Uterus (tissue), 2 donors: ENCODE measurements at regions not wholly inside any gene's neighbourhood (a gene's known extent, or its start where the extent isn't known, plus 50 kb on each side); places are given as distances from the start of the nearest gene placed in this dataset.

ENCODE experiments used
- POLR2A ChIP-seq, 2 donors: fragments of 450-650 bp; IDR thresholded peaks; one replicate each; pipeline ENCODE4 v1.6.1; 2016; ENCODE audit warnings: antibody characterized with exemption in 2 of 2, mild to moderate bottlenecking in 1 of 2, moderate library complexity in 1 of 2
- TF ChIP-seq, protein P1 (sequence below), 4 experiments: fragments of 200-600 bp in 2 of 4; fragments of 450-650 bp in 2 of 4; sonication (generic) in 2 of 4; IDR thresholded peaks; one replicate each; pipeline ENCODE4 v1.5.1; 2016 to 2019; ENCODE audit warnings: antibody characterized with exemption in 4 of 4, mild to moderate bottlenecking in 2 of 4, moderate library complexity in 1 of 4

DNA sequence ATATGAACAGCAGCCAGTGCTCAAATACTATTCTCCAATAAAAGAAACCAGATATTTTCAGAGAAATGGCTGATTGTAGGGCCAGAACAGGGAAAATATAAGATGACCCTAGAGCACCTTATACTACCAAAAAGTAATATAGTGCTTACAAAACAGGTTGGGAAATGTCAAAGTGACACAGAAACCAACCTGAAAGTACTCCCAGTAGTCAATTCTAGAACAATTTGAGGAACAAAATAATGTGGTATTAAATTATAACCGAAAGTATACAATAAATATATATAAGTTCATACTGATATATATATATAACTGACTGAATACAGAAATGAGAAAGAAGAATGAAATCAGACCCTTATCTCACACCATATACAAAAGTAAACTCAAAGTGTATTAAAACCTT is 657.2 kb upstream of the PHF14 start:
- TF ChIP-seq, protein P1, sequence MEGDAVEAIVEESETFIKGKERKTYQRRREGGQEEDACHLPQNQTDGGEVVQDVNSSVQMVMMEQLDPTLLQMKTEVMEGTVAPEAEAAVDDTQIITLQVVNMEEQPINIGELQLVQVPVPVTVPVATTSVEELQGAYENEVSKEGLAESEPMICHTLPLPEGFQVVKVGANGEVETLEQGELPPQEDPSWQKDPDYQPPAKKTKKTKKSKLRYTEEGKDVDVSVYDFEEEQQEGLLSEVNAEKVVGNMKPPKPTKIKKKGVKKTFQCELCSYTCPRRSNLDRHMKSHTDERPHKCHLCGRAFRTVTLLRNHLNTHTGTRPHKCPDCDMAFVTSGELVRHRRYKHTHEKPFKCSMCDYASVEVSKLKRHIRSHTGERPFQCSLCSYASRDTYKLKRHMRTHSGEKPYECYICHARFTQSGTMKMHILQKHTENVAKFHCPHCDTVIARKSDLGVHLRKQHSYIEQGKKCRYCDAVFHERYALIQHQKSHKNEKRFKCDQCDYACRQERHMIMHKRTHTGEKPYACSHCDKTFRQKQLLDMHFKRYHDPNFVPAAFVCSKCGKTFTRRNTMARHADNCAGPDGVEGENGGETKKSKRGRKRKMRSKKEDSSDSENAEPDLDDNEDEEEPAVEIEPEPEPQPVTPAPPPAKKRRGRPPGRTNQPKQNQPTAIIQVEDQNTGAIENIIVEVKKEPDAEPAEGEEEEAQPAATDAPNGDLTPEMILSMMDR (IDR thresholded peaks at IDR 0.05) = no peak
- no peak for TF ChIP-seq POLR2A (IDR thresholded peaks at IDR 0.05)
